ENCODE measurements at regions not wholly inside any gene's neighbourhood (a gene's known extent, or its start where the extent isn't known, plus 50 kb on each side); places are given as distances from the start of the nearest gene placed in this dataset.

- TF ChIP-seq REST (IDR thresholded peaks at IDR 0.05; ENCODE audit: low read depth) (no peak), NFIC (IDR thresholded peaks at IDR 0.05) (no peak), FOXM1 (IDR thresholded peaks at IDR 0.05; ENCODE audit: borderline replicate concordance, low read depth) (no peak), CEBPB (IDR thresholded peaks at IDR 0.05) (no peak), ZBTB7A (IDR thresholded peaks at IDR 0.05; ENCODE audit: low read depth) (no peak), TAF1 (IDR thresholded peaks at IDR 0.05; ENCODE audit: low read depth) (no peak), TCF12 (IDR thresholded peaks at IDR 0.05; ENCODE audit: low read depth) (no peak), EGR1 (IDR thresholded peaks at IDR 0.05) (no peak), CREB1 (IDR thresholded peaks at IDR 0.05; ENCODE audit: low read depth) (no peak), MAX (IDR thresholded peaks at IDR 0.05) (no peak), RAD21 (IDR thresholded peaks at IDR 0.05; ENCODE audit: low read depth) (no peak), USF1 (IDR thresholded peaks at IDR 0.05) (no peak), YY1 (IDR thresholded peaks at IDR 0.05; ENCODE audit: low read depth) (no peak), TEAD4 (IDR thresholded peaks at IDR 0.05) (no peak)
These were observed 78.3 kb downstream of the PSMG1 start for GRCh38 chr21:39104911-39105310.

GRCh38 chr21:39103689-39104088 is 79.6 kb downstream of the PSMG1 start:
- TF ChIP-seq NFIC (IDR thresholded peaks at IDR 0.05): no peak

- TF ChIP-seq YY1 (IDR thresholded peaks at IDR 0.05; ENCODE audit: low read depth) (no peak), TCF12 (IDR thresholded peaks at IDR 0.05; ENCODE audit: low read depth) (no peak), USF1 (IDR thresholded peaks at IDR 0.05) (no peak), NFIC (IDR thresholded peaks at IDR 0.05) (no peak), RAD21 (IDR thresholded peaks at IDR 0.05; ENCODE audit: low read depth) (no peak), TEAD4 (IDR thresholded peaks at IDR 0.05) (no peak), FOXM1 (IDR thresholded peaks at IDR 0.05; ENCODE audit: borderline replicate concordance, low read depth) (no peak), ZBTB7A (IDR thresholded peaks at IDR 0.05; ENCODE audit: low read depth) (no peak), EP300 (IDR thresholded peaks at IDR 0.05; ENCODE audit: borderline replicate concordance) (no peak), REST (IDR thresholded peaks at IDR 0.05; ENCODE audit: low read depth) (no peak), EGR1 (IDR thresholded peaks at IDR 0.05) (no peak)
These were observed 83.4 kb downstream of the PSMG1 start for GRCh38 chr21:39099859-39100258.

GRCh38 chr21:39098696-39099200 is 84.5 kb downstream of the PSMG1 start:
- no peak for TF ChIP-seq RAD21 (IDR thresholded peaks at IDR 0.05; ENCODE audit: low read depth)
- TF ChIP-seq TAF1 (IDR thresholded peaks at IDR 0.05; ENCODE audit: low read depth): no peak
- TF ChIP-seq TCF12 (IDR thresholded peaks at IDR 0.05; ENCODE audit: low read depth): no peak
- TF ChIP-seq EP300 (IDR thresholded peaks at IDR 0.05; ENCODE audit: borderline replicate concordance): no peak
- no peak for TF ChIP-seq FOXM1 (IDR thresholded peaks at IDR 0.05; ENCODE audit: borderline replicate concordance, low read depth)
- TF ChIP-seq CREB1 (IDR thresholded peaks at IDR 0.05; ENCODE audit: low read depth): no peak
- TF ChIP-seq USF1 (IDR thresholded peaks at IDR 0.05): no peak
- no peak for TF ChIP-seq MAX (IDR thresholded peaks at IDR 0.05)
- TF ChIP-seq REST (IDR thresholded peaks at IDR 0.05; ENCODE audit: low read depth): no peak
- TF ChIP-seq EGR1 (IDR thresholded peaks at IDR 0.05): no peak
- TF ChIP-seq NFIC (IDR thresholded peaks at IDR 0.05): no peak
- TF ChIP-seq CEBPB (IDR thresholded peaks at IDR 0.05): no peak
- TF ChIP-seq YY1 (IDR thresholded peaks at IDR 0.05; ENCODE audit: low read depth): no peak
- no peak for TF ChIP-seq ZBTB7A (IDR thresholded peaks at IDR 0.05; ENCODE audit: low read depth)
- no peak for TF ChIP-seq TEAD4 (IDR thresholded peaks at IDR 0.05)

Measured in Ishikawa (cell line).